ENCODE measurements at regions not wholly inside any gene's neighbourhood (a gene's known extent, or its start where the extent isn't known, plus 50 kb on each side); places are given as distances from the start of the nearest gene placed in this dataset.

GRCh38 chr9:87118594-87118993 lies 171.3 kb upstream of the GAS1 start:
- Histone ChIP-seq H3K9me3 (no peaks in the 10 kb centered on the region), H3K27ac (ENCODE audit: low read length) (no peak overlapping the region), H3K4me3 (ENCODE audit: control insufficient read depth in 1 of 2, extremely low read depth in 1 of 2, low read length in 1 of 2) (no peak overlapping the region), H3K27me3 (replicated peaks in 1 of 2; ENCODE audit: control insufficient read depth in 2 of 2, extremely low read depth in 1 of 2, insufficient read depth in 2 of 2, low read length in 1 of 2) (peaks cover 0 to 3% of the 10 kb centered on the region in 2 experiments), H3K4me1 (ENCODE audit: control insufficient read depth in 1 of 2, extremely low read depth in 1 of 2, insufficient read depth in 2 of 2, low read length in 2 of 2) (no peaks in the 10 kb centered on the region), H3K36me3 (ENCODE audit: control insufficient read depth in 2 of 2, extremely low read depth in 1 of 2, insufficient read depth in 1 of 2, low read length in 1 of 2) (no peaks in the 10 kb centered on the region)
- ChIA-PET CTCF (no interaction called here), POLR2A (no interaction called here)
- Mint-ChIP-seq H3K36me3 (no peaks in the 10 kb centered on the region), H3K4me1 (peaks cover 0 to 4% (median 0%) of the 10 kb centered on the region in 3 donors), H3K4me3 (no peak overlapping the region), H3K27me3 (peaks cover 5 to 11% of the 10 kb centered on the region in 2 donors), H3K9me3 (peaks cover 0 to 6% (median 0%) of the 10 kb centered on the region in 3 donors), H3K27ac (no peak overlapping the region)
- ATAC-seq (replicated peaks in 1 of 4) (no peak), DNase-seq (no peak)
- no CpG with 5 or more reads among the region's 1 CpG for WGBS (ENCODE audit: insufficient coverage)

- ChIA-PET POLR2A (no interaction called here), CTCF (no interaction called here)
- ATAC-seq (replicated peaks in 1 of 4) (no peak), DNase-seq (no peak)
- no peaks in the 10 kb centered on the region for H3K36me3 Mint-ChIP-seq
- Histone ChIP-seq H3K4me3 (ENCODE audit: control insufficient read depth in 1 of 2, extremely low read depth in 1 of 2, low read length in 1 of 2) (no peak overlapping the region), H3K4me1 (ENCODE audit: control insufficient read depth in 1 of 2, extremely low read depth in 1 of 2, insufficient read depth in 2 of 2, low read length in 2 of 2) (no peaks in the 10 kb centered on the region), H3K36me3 (ENCODE audit: control insufficient read depth in 2 of 2, extremely low read depth in 1 of 2, insufficient read depth in 1 of 2, low read length in 1 of 2) (no peaks in the 10 kb centered on the region), H3K9me3 (no peaks in the 10 kb centered on the region), H3K27me3 (replicated peaks in 1 of 2; ENCODE audit: control insufficient read depth in 2 of 2, extremely low read depth in 1 of 2, insufficient read depth in 2 of 2, low read length in 1 of 2) (peaks cover 0 to 3% of the 10 kb centered on the region in 2 experiments), H3K27ac (ENCODE audit: low read length) (no peak overlapping the region)
- WGBS (ENCODE audit: insufficient coverage): 72% methylated on average over 4 of the region's 11 CpGs
- H3K27me3 Mint-ChIP-seq: peaks cover 5 to 11% of the 10 kb centered on the region in 2 donors
- no peak overlapping the region for H3K27ac Mint-ChIP-seq
- H3K9me3 Mint-ChIP-seq: peaks cover 0 to 6% (median 0%) of the 10 kb centered on the region in 3 donors
- peaks cover 0 to 4% (median 0%) of the 10 kb centered on the region in 3 donors for H3K4me1 Mint-ChIP-seq
- no peak overlapping the region for H3K4me3 Mint-ChIP-seq
Observed at GRCh38 chr9:87119328-87119881, 172.1 kb upstream of the GAS1 start.

GRCh38 chr9:87120610-87121009 lies 173.3 kb upstream of the GAS1 start:
- Histone ChIP-seq H3K27me3 (replicated peaks in 1 of 2; ENCODE audit: control insufficient read depth in 2 of 2, extremely low read depth in 1 of 2, insufficient read depth in 2 of 2, low read length in 1 of 2) (peaks cover 0 to 3% of the 10 kb centered on the region in 2 experiments), H3K4me1 (ENCODE audit: control insufficient read depth in 1 of 2, extremely low read depth in 1 of 2, insufficient read depth in 2 of 2, low read length in 2 of 2) (no peaks in the 10 kb centered on the region), H3K9me3 (no peaks in the 10 kb centered on the region), H3K4me3 (ENCODE audit: control insufficient read depth in 1 of 2, extremely low read depth in 1 of 2, low read length in 1 of 2) (no peak overlapping the region), H3K27ac (ENCODE audit: low read length) (no peak overlapping the region), H3K36me3 (ENCODE audit: control insufficient read depth in 2 of 2, extremely low read depth in 1 of 2, insufficient read depth in 1 of 2, low read length in 1 of 2) (no peaks in the 10 kb centered on the region)
- ChIA-PET POLR2A (no interaction called here), CTCF (no interaction called here)
- peaks cover 0 to 7% (median 0%) of the 10 kb centered on the region in 3 donors for H3K9me3 Mint-ChIP-seq
- H3K27ac Mint-ChIP-seq: no peak overlapping the region
- WGBS (ENCODE audit: insufficient coverage): no CpG with 5 or more reads among the region's 5 CpGs
- H3K4me1 Mint-ChIP-seq: peaks cover 0 to 4% (median 0%) of the 10 kb centered on the region in 3 donors
- H3K27me3 Mint-ChIP-seq: peaks cover 10 to 16% of the 10 kb centered on the region in 2 donors
- no peak overlapping the region for H3K4me3 Mint-ChIP-seq
- H3K36me3 Mint-ChIP-seq: no peaks in the 10 kb centered on the region
- ATAC-seq (replicated peaks in 1 of 4): no peak
- no peak for DNase-seq

GRCh38 chr9:87122947-87123685 lies 175.8 kb upstream of the GAS1 start:
- peaks cover 0 to 4% (median 0%) of the 10 kb centered on the region in 3 donors for H3K4me1 Mint-ChIP-seq
- peaks cover 0 to 4% (median 0%) of the 10 kb centered on the region in 3 donors for H3K9me3 Mint-ChIP-seq
- no peak overlapping the region for H3K4me3 Mint-ChIP-seq
- Histone ChIP-seq H3K4me1 (ENCODE audit: control insufficient read depth in 1 of 2, extremely low read depth in 1 of 2, insufficient read depth in 2 of 2, low read length in 2 of 2) (no peaks in the 10 kb centered on the region), H3K27me3 (replicated peaks in 1 of 2; ENCODE audit: control insufficient read depth in 2 of 2, extremely low read depth in 1 of 2, insufficient read depth in 2 of 2, low read length in 1 of 2) (peaks cover 0 to 3% of the 10 kb centered on the region in 2 experiments), H3K4me3 (ENCODE audit: control insufficient read depth in 1 of 2, extremely low read depth in 1 of 2, low read length in 1 of 2) (no peak overlapping the region), H3K9me3 (no peaks in the 10 kb centered on the region), H3K36me3 (ENCODE audit: control insufficient read depth in 2 of 2, extremely low read depth in 1 of 2, insufficient read depth in 1 of 2, low read length in 1 of 2) (no peaks in the 10 kb centered on the region), H3K27ac (ENCODE audit: low read length) (no peak overlapping the region)
- no peak overlapping the region for H3K27ac Mint-ChIP-seq
- ATAC-seq (replicated peaks in 1 of 4): peak in 1 of 4 experiments; percentile 40
- WGBS (ENCODE audit: insufficient coverage): 30% methylated on average over 2 of the region's 6 CpGs
- peaks cover 25% of the 10 kb centered on the region in 2 donors for H3K27me3 Mint-ChIP-seq
- no peaks in the 10 kb centered on the region for H3K36me3 Mint-ChIP-seq
- DNase-seq: no peak
- POLR2A ChIA-PET: no interaction called here
- CTCF ChIA-PET: no interaction called here

- Mint-ChIP-seq H3K27ac (no peak overlapping the region), H3K27me3 (peaks cover 25 to 27% of the 10 kb centered on the region in 2 donors), H3K9me3 (peaks cover 0 to 4% (median 0%) of the 10 kb centered on the region in 3 donors), H3K4me3 (no peak overlapping the region), H3K4me1 (peaks cover 0 to 4% (median 0%) of the 10 kb centered on the region in 3 donors), H3K36me3 (no peaks in the 10 kb centered on the region)
- Histone ChIP-seq H3K27ac (ENCODE audit: low read length) (no peak overlapping the region), H3K27me3 (replicated peaks in 1 of 2; ENCODE audit: control insufficient read depth in 2 of 2, extremely low read depth in 1 of 2, insufficient read depth in 2 of 2, low read length in 1 of 2) (peaks cover 0 to 3% of the 10 kb centered on the region in 2 experiments), H3K4me1 (ENCODE audit: control insufficient read depth in 1 of 2, extremely low read depth in 1 of 2, insufficient read depth in 2 of 2, low read length in 2 of 2) (no peaks in the 10 kb centered on the region), H3K4me3 (ENCODE audit: control insufficient read depth in 1 of 2, extremely low read depth in 1 of 2, low read length in 1 of 2) (no peak overlapping the region), H3K36me3 (ENCODE audit: control insufficient read depth in 2 of 2, extremely low read depth in 1 of 2, insufficient read depth in 1 of 2, low read length in 1 of 2) (no peaks in the 10 kb centered on the region), H3K9me3 (no peaks in the 10 kb centered on the region)
- CTCF ChIA-PET: no interaction called here
- DNase-seq (no peak), ATAC-seq (replicated peaks in 1 of 4) (no peak)
- POLR2A ChIA-PET: no interaction called here
- 67% methylated on average over 1 of the region's 3 CpGs for WGBS (ENCODE audit: insufficient coverage)
Observed at GRCh38 chr9:87123830-87124229, 176.5 kb upstream of the GAS1 start.

GRCh38 chr9:87125819-87126218 lies 178.5 kb upstream of the GAS1 start:
- POLR2A ChIA-PET: no interaction called here
- Mint-ChIP-seq H3K36me3 (no peaks in the 10 kb centered on the region), H3K9me3 (peaks cover 0 to 4% (median 0%) of the 10 kb centered on the region in 3 donors), H3K27me3 (peaks cover 20% of the 10 kb centered on the region in 2 donors), H3K4me3 (no peak overlapping the region), H3K27ac (no peak overlapping the region), H3K4me1 (peaks cover 0 to 4% (median 0%) of the 10 kb centered on the region in 3 donors)
- CTCF ChIA-PET: no interaction called here
- Histone ChIP-seq H3K4me3 (ENCODE audit: control insufficient read depth in 1 of 2, extremely low read depth in 1 of 2, low read length in 1 of 2) (no peak overlapping the region), H3K9me3 (no peaks in the 10 kb centered on the region), H3K27ac (ENCODE audit: low read length) (no peak overlapping the region), H3K27me3 (replicated peaks in 1 of 2; ENCODE audit: control insufficient read depth in 2 of 2, extremely low read depth in 1 of 2, insufficient read depth in 2 of 2, low read length in 1 of 2) (peaks cover 0 to 3% of the 10 kb centered on the region in 2 experiments), H3K36me3 (ENCODE audit: control insufficient read depth in 2 of 2, extremely low read depth in 1 of 2, insufficient read depth in 1 of 2, low read length in 1 of 2) (no peaks in the 10 kb centered on the region), H3K4me1 (ENCODE audit: control insufficient read depth in 1 of 2, extremely low read depth in 1 of 2, insufficient read depth in 2 of 2, low read length in 2 of 2) (no peaks in the 10 kb centered on the region)
- ATAC-seq (replicated peaks in 1 of 4) (no peak), DNase-seq (no peak)
- WGBS (ENCODE audit: insufficient coverage): 100% methylated on average over 1 of the region's 3 CpGs

Data from T-cell (primary cell).